Neural cell (in vitro differentiated cells): ENCODE measurements at regions not wholly inside any gene's neighbourhood (a gene's known extent, or its start where the extent isn't known, plus 50 kb on each side); places are given as distances from the start of the nearest gene placed in this dataset.

Source experiments
- H2AFZ ChIP-seq: fragments of 200-600, 300-800 bp; sonication (generic), shearing (Covaris generic); 2 replicates; pipeline ENCODE4 v1.6.0; 2014; ENCODE audit warnings: low read depth, mild to moderate bottlenecking, antibody characterized with exemption, low read length, moderate library complexity
- H3F3A ChIP-seq: fragments of 200-600 bp; shearing (Covaris generic); 2 replicates; pipeline ENCODE4 v1.6.1; 2016; ENCODE audit warnings: mild to moderate bottlenecking, moderate library complexity, mixed read lengths, antibody characterized with exemption, low read length; ENCODE audit not compliant: insufficient read depth, poor library complexity, severe bottlenecking
- H3K27ac ChIP-seq: fragments of 200-600, 300-800 bp; sonication (generic), shearing (Covaris generic); 2 replicates; pipeline ENCODE4 v1.5.1; 2014; ENCODE audit warnings: mild to moderate bottlenecking, low read length, moderate library complexity
- H3K27me3 ChIP-seq: fragments of 300-800, 200-600 bp; sonication (generic), shearing (Covaris generic); 2 replicates; pipeline ENCODE4 v1.6.0; 2014; ENCODE audit warnings: mild to moderate bottlenecking, low read depth, low read length, moderate library complexity; ENCODE audit not compliant: insufficient read depth
- H3K36me3 ChIP-seq: fragments of 300-800, 200-600 bp; sonication (generic), shearing (Covaris generic); 2 replicates; pipeline ENCODE4 v1.5.1; 2014; ENCODE audit warnings: mild to moderate bottlenecking, antibody characterized with exemption, low read length, moderate library complexity; ENCODE audit not compliant: insufficient read depth
- H3K4me2 ChIP-seq: fragments of 300-800, 200-600 bp; sonication (generic), shearing (Covaris generic); 2 replicates; pipeline ENCODE4 v1.6.0; 2014; ENCODE audit warnings: mild to moderate bottlenecking, low read length
- H3K4me3 ChIP-seq: fragments of 300-800, 200-600 bp; sonication (generic), shearing (Covaris generic); 2 replicates; pipeline ENCODE4 v1.5.1; 2014; ENCODE audit warnings: mild to moderate bottlenecking, low read length, moderate library complexity
- H3K79me2 ChIP-seq: fragments of 200-600 bp; shearing (Covaris generic); replicated peaks from 2 replicates; pipeline ENCODE4 v1.6.0; 2014; ENCODE audit warnings: mild to moderate bottlenecking, low read length, moderate library complexity; ENCODE audit not compliant: insufficient read depth
- H3K9ac ChIP-seq: fragments of 300-800, 200-600 bp; sonication (generic), shearing (Covaris generic); 2 replicates; pipeline ENCODE4 v1.6.1; 2016; ENCODE audit warnings: mild to moderate bottlenecking, low read length, mixed read lengths
- H3K9me2 ChIP-seq: fragments of 200-600 bp; shearing (Covaris generic); 2 replicates; pipeline ENCODE4 v1.6.1; 2016; ENCODE audit warnings: mild to moderate bottlenecking, low read length, mixed read lengths; ENCODE audit not compliant: insufficient read depth
- H3K9me3 ChIP-seq: fragments of 200-600, 300-800 bp; sonication (generic), shearing (Covaris generic); 2 replicates; pipeline ENCODE4 v1.6.1; 2016; ENCODE audit warnings: mild to moderate bottlenecking, mixed run types, low read length, moderate library complexity, mixed read lengths
- H4K20me1 ChIP-seq: fragments of 200-600 bp; shearing (Covaris generic); 2 replicates; pipeline ENCODE4 v1.6.1; 2016; ENCODE audit warnings: mild to moderate bottlenecking, mixed run types; ENCODE audit not compliant: insufficient read depth
- EP300 ChIP-seq: fragments of 450-650 bp; conservative IDR thresholded peaks from 2 replicates; pipeline ENCODE4 v1.6.1; 2014; ENCODE audit warnings: antibody characterized with exemption, mild to moderate bottlenecking, moderate library complexity; ENCODE audit not compliant: poor library complexity, severe bottlenecking
- EZH2 ChIP-seq: fragments of 200-600, 300-800 bp; shearing (Covaris generic), sonication (generic); IDR thresholded peaks from 2 replicates; pipeline ENCODE4 v1.6.1; 2014; ENCODE audit warnings: antibody characterized with exemption, low read length, borderline replicate concordance, mild to moderate bottlenecking; ENCODE audit not compliant: insufficient read depth, poor library complexity, severe bottlenecking
- MXI1 ChIP-seq: fragments of 450-650 bp; conservative IDR thresholded peaks from 2 replicates; pipeline ENCODE4 v1.6.1; 2014; ENCODE audit warnings: antibody characterized with exemption, mild to moderate bottlenecking; ENCODE audit not compliant: poor library complexity, severe bottlenecking
- POLR2AphosphoS5 ChIP-seq: IDR thresholded peaks from 2 replicates; pipeline ENCODE4 v1.6.1; 2012
- RAD21 ChIP-seq: fragments of 450-650 bp; conservative IDR thresholded peaks from 2 replicates; pipeline ENCODE4 v1.6.1; 2014; ENCODE audit warnings: antibody characterized with exemption, mild to moderate bottlenecking, moderate library complexity
- SMC3 ChIP-seq: fragments of 450-650 bp; conservative IDR thresholded peaks from 2 replicates; pipeline ENCODE4 v1.6.1; 2014; ENCODE audit warnings: antibody characterized with exemption, mild to moderate bottlenecking, moderate library complexity; ENCODE audit not compliant: poor library complexity
- TAF1 ChIP-seq: IDR thresholded peaks from 2 replicates; pipeline ENCODE4 v1.6.1; 2012; ENCODE audit warnings: low read depth
- TF ChIP-seq, protein P1 (sequence below): fragments of 450-650 bp; IDR thresholded peaks from 2 replicates; pipeline ENCODE4 v1.5.1; 2014; ENCODE audit warnings: antibody characterized with exemption, mild to moderate bottlenecking, moderate library complexity; ENCODE audit not compliant: poor library complexity, severe bottlenecking
- TF ChIP-seq, protein P2 (sequence below): IDR thresholded peaks from 2 replicates; pipeline ENCODE4 v1.6.1; 2012; ENCODE audit warnings: borderline replicate concordance

DNA sequence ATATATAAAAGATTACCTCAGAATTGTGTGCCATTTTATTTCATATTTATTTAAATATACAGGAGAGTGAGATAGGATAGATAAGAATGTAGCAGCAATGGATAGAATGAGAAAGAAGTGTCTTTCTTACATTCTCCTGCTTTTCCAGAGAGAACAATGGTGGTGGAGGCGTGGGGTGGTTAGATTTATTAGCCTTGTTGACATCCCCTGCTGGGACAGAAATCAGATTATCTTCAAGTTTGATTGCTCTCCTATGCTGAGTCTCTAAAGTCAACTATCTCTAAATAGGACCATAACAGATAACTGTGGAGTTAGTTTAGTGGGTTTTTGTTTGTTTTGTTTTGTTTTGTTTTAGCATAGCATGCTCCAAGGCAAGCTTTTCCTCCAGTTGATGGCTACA is 397.6 kb downstream of the LRFN5 start:
- H2AFZ ChIP-seq = no peak overlapping the region
- H3F3A ChIP-seq = no peaks in the 10 kb centered on the region
- H3K27me3 ChIP-seq = no peaks in the 10 kb centered on the region
- H4K20me1 ChIP-seq = no peaks in the 10 kb centered on the region
- H3K9me2 ChIP-seq = no peaks in the 10 kb centered on the region
- no peaks in the 10 kb centered on the region for H3K36me3 ChIP-seq
- no peak overlapping the region for H3K27ac ChIP-seq
- no peaks in the 10 kb centered on the region for H3K9me3 ChIP-seq
- no peak overlapping the region for H3K4me3 ChIP-seq
- no peak overlapping the region for H3K4me2 ChIP-seq
- H3K9ac ChIP-seq = no peak overlapping the region
- no peaks in the 10 kb centered on the region for H3K79me2 ChIP-seq
- TF ChIP-seq SMC3 (no peak), RAD21 (no peak), EP300 (no peak), TAF1 (no peak), EZH2 (no peak), POLR2AphosphoS5 (no peak), MXI1 (no peak)
- TF ChIP-seq, protein P1, sequence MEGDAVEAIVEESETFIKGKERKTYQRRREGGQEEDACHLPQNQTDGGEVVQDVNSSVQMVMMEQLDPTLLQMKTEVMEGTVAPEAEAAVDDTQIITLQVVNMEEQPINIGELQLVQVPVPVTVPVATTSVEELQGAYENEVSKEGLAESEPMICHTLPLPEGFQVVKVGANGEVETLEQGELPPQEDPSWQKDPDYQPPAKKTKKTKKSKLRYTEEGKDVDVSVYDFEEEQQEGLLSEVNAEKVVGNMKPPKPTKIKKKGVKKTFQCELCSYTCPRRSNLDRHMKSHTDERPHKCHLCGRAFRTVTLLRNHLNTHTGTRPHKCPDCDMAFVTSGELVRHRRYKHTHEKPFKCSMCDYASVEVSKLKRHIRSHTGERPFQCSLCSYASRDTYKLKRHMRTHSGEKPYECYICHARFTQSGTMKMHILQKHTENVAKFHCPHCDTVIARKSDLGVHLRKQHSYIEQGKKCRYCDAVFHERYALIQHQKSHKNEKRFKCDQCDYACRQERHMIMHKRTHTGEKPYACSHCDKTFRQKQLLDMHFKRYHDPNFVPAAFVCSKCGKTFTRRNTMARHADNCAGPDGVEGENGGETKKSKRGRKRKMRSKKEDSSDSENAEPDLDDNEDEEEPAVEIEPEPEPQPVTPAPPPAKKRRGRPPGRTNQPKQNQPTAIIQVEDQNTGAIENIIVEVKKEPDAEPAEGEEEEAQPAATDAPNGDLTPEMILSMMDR = no peak
- TF ChIP-seq, protein P2, sequence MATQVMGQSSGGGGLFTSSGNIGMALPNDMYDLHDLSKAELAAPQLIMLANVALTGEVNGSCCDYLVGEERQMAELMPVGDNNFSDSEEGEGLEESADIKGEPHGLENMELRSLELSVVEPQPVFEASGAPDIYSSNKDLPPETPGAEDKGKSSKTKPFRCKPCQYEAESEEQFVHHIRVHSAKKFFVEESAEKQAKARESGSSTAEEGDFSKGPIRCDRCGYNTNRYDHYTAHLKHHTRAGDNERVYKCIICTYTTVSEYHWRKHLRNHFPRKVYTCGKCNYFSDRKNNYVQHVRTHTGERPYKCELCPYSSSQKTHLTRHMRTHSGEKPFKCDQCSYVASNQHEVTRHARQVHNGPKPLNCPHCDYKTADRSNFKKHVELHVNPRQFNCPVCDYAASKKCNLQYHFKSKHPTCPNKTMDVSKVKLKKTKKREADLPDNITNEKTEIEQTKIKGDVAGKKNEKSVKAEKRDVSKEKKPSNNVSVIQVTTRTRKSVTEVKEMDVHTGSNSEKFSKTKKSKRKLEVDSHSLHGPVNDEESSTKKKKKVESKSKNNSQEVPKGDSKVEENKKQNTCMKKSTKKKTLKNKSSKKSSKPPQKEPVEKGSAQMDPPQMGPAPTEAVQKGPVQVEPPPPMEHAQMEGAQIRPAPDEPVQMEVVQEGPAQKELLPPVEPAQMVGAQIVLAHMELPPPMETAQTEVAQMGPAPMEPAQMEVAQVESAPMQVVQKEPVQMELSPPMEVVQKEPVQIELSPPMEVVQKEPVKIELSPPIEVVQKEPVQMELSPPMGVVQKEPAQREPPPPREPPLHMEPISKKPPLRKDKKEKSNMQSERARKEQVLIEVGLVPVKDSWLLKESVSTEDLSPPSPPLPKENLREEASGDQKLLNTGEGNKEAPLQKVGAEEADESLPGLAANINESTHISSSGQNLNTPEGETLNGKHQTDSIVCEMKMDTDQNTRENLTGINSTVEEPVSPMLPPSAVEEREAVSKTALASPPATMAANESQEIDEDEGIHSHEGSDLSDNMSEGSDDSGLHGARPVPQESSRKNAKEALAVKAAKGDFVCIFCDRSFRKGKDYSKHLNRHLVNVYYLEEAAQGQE = no peak

DNA sequence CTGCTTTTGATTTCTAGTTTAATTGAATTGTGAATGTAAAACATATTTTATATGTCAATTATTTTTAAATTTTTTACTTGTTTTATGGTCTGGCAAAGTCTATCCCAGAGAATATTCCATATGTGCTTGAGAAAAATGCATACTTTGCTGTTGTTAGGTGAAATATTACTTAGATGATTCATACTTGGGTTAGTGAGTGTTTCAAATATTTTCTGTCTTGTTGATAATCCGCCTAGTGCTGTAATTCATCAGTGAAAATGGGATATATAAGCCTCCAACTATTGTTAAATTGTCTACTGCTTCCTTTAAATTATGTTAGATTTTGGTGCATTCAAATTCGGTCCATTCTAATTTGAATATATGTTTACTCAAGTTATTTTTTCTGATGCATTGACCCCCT is 395.5 kb downstream of the LRFN5 start:
- no peak overlapping the region for H3K27ac ChIP-seq
- H3K27me3 ChIP-seq = no peaks in the 10 kb centered on the region
- no peaks in the 10 kb centered on the region for H3K79me2 ChIP-seq
- no peaks in the 10 kb centered on the region for H3K9me3 ChIP-seq
- no peaks in the 10 kb centered on the region for H4K20me1 ChIP-seq
- TF ChIP-seq RAD21 (no peak), POLR2AphosphoS5 (no peak), MXI1 (no peak), EZH2 (no peak), TAF1 (no peak), EP300 (no peak), SMC3 (no peak)
- TF ChIP-seq, protein P1 = no peak
- TF ChIP-seq, protein P2 = no peak
- H2AFZ ChIP-seq = no peak overlapping the region
- no peak overlapping the region for H3K4me3 ChIP-seq
- no peak overlapping the region for H3K4me2 ChIP-seq
- H3K9ac ChIP-seq = no peak overlapping the region
- H3K36me3 ChIP-seq = no peaks in the 10 kb centered on the region
- no peaks in the 10 kb centered on the region for H3K9me2 ChIP-seq
- no peaks in the 10 kb centered on the region for H3F3A ChIP-seq
